NCI-H526 (cell line): ENCODE measurements at regions not wholly inside any gene's neighbourhood (a gene's known extent, or its start where the extent isn't known, plus 50 kb on each side); places are given as distances from the start of the nearest gene placed in this dataset.

Experiments used
- DNase-seq, 2 experiments: peaks; one replicate each; lab custom pipeline; 2025; lab: John Stamatoyannopoulos, UW

DNA sequence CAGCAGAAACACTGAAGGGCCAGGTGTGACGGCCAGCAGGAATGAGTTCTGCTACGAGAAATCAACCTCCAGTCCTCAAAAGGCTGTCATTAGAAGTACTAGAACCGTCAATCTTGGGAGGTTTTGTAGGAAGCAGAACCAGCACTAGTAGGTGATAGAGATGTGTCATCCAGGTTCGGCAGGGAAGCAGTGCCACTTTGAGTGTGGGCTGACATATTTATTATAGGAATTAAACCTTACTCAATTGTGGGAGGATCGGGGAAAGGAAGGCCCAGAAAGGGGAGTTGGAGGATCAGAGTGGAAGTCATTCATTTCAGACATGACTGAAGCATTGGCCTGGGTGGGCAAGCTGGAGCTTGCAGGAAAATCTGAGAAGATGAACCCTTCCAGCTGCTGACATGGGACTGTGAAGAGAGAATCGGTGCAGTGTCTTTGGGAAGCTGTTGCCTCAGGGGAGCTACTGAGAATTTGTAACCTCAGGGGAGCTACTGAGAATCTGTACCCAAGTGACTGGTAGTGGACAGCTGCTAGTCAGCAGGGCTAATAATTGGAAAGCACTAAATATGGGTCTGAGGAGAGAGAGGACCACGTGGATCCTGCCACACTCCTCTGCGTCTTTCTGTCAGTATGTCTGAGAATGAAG is 177.4 kb downstream of the SPRY1 start:
- no peak for DNase-seq

DNA sequence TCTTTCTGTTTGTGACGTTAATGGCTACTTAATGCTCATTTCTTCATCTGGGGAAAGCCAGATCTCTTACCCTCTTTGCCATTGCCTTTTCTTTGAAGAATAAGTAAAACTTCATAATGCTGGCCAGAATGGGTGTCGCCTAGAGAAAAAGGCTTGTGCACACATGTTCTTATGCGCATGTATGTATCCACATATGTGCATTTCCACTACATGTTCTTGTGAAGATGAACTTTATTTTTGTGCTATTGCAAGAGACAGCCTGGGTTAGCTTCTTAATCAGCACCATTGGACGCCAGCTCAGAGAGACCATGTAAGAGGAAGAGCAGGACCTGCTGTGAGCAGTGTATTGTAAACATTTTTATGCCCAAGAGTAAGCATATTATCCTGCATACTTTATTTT is 178.7 kb downstream of the SPRY1 start:
- no peak for DNase-seq

DNA sequence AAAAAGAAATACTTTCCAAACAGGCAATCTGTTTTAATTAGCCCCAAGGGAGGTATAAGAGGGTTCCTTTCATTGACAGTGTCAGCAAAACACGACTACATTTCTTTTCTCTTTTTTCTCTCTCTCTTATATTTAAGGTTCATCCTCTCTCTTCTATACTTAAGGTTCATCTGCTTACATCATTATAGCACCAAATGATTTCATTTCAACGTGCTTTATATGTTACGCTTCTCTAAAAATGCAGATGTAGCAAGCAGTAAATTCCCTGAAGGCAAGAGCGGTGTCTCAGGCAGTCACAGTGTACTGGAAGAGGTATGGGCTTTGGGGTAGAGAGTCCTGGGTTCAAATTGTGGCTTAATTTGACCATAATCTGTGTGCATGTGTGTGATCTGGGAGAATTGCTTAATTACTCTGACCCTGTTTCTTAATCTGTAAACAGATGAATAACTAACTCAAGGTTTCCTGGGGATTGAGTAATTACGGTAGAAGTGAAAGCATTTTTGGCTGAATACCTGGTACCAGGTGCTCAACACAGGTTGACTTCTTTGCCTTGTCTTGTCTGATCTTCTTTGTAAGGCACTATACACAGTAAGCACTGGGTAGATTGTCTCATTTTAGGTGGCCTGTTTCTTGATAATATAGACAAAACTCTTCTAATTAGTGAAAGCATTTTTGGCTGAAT is 180.8 kb downstream of the SPRY1 start:
- DNase-seq: no peak

DNA sequence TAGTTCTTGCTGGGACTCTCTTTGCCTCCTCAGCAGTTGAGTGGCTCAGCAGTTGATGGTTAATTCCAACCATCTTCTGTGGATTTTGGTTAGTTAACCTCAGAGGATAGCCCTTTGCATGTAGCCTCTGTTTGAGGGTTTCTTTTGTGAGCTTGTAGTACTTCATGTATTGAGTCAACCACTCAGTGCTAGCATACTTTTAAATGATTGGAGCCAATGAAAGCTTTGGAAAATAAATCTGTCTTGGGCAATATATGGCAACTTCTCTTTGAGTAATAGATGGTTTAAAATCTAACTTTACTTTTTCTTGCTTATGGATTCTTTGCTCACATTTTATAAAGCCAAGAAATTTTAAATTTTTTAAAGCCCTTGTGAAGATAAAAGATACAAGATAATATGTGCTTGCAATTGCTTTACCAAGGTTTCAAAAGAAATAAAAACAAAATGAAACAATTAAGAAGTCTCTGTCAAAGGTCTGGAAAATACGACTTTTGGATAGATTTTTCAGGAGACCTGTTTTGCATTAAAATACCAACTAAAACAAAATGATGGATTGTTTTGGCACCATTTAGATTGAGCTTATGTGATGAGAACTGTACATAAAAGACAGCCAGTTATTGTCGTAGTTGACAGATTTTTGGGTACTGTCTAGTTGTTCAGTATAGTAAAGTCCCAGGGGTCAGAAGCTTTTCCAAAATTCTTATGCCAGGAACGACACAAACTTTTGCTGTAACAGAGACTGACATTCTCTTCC is 181.9 kb downstream of the SPRY1 start:
- no peak for DNase-seq

DNA sequence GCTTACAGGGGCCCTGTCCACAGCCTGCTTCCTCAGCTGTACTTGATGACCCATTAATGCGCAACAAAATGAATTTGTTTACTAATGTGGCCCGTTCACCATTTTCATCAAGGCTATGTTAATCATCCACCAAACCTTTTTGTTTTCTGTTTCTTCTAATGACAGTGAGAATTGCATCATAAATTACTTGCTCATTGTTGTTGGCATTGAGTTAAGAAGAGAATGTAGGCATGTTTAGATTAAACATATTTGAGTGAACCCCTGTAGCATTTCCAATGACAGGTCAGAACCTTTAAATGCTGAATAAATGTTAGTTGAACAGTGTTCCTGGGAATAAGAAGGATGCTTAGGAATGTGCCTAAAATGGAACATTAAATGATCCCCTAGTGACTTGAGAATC is 183.4 kb downstream of the SPRY1 start:
- no peak for DNase-seq

DNA sequence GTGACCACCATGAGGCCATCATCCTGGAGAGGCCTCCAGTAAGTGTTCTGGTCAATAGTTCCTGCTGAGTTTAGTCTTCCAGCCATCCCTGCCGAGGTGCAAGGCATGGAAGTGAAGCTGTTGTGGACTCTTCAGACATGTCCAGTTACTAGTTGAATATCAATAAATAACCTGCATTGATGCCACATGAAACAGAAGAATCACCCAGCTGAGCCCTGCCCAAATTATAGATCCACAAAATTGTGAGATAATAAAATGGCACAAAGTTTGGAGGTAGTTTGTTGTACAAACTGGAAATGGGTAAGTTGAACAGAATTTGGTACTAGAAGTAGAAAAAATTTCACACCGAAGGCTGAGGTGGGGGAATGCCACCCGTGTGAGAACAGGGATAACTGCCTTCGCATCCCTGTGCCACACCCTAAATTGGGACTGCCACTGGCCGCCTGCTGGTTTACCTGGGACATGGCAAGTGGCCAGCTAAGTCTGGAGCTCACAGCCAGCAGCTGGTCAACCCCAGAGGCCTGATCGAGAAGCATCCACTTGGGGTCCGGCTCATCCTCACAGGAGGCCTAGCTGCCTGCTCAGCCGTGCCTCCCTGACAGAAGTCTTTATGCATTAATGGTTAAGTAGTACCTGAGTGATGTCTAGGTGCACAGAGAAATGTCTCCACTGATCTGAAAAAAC is 184.5 kb downstream of the SPRY1 start:
- no peak for DNase-seq

DNA sequence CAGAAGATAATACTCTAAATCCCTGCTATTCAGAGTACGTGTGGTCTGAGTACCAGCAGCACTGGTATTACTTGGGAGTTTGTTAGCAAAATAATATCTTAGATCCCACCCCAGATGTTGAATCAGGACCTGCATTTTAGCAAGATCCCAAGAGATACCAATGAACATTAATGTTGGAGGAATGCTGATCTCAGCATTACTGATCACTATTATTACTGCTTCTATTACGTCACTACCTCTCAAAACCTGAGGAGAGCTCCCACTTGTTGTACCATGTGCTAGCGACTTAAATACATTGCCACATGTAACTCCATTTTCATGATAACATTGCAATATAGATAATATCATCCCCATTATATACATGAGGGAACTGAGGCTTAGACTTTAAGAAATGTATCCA is 185.2 kb downstream of the SPRY1 start:
- no peak for DNase-seq

DNA sequence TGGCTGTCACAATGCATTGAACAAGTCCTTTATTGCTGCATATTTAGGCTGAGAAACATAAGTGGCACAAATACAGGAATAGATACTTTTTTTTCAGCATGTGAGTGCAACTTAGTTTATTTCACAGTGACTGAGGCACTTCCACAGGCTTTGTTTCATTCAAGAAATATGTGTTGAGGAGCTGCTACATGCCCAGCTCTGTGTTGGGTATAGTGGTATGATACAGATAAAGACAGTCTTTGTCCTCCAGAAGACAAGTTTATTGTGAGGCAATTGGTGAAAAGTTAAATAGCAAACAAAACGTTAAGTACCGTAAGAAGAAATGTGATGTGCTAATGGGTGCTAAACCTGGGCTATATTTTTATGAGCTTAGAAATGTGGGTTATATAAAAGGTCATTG is 186.4 kb downstream of the SPRY1 start:
- no peak for DNase-seq

DNA sequence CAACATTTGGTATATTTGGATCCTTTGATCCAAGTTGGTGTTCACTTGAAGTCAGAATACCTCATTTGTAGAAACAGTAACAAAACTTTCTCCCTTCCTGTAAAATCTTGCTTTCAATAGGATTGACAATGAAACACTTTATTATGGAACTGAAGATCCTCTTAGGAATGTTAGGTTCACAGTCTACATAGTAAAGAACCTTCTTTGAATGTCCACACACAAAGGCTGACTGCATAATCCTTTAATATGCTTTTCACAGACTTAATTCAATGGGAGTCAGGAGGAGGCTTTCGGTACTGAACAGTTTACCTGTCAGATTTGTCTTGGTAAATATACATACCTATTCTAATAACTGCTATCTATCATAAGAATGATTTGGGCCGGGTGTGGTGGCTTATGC is 188.5 kb downstream of the SPRY1 start:
- no peak for DNase-seq

DNA sequence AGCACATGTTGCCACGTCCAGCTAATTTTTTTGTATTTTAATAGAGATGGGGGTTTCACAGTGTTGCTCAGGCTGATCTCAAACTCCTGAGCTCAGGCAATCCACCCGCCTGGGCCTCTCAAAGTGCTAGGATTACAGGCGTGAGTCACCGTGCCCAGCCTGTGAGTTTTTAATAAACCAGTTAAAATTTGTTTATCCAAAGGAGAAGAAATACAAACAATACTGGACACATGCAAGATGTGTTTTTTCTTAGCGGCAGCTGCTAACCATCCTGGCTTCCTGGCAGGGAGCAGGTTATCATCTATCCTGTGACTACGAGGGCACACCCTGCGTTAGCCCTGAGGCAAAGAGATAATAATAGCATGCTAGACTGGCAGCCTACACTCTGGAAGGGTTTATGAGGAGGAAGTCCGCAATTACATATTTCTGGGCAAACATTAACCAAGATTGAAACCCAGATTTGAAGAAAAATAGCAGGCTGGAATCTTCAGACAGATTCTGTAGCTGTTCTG is 191.4 kb downstream of the SPRY1 start:
- peak; percentile 96 to 98 for DNase-seq

DNA sequence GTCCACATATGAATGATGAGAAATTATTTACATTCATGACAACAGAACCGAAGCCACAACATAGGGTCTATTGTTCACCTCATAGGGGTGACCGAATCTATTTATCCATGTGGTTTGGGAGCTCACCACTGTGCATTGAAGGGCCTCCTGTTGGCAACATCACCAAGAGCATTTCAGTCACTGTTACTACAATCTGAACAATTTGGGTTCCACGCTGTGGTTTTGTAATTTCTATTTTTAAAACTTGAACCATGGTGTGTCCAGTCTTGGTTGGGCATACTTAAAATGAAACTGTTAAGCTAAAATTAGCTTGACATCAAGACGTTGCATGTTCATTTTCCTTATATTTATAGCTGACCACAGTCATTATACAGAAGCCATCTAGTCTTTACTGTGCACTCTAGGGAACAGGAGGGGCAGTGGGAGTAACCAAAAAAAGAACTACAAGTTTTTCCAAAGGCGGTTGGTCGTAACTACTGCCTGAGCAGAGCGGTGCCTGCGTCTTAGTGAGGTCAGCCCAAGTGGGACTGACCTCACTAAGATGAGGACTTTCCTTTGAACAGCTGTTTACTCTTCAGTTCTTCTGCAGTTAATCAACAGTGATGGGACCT is 192.1 kb downstream of the SPRY1 start:
- peak; percentile 91 to 97 for DNase-seq

DNA sequence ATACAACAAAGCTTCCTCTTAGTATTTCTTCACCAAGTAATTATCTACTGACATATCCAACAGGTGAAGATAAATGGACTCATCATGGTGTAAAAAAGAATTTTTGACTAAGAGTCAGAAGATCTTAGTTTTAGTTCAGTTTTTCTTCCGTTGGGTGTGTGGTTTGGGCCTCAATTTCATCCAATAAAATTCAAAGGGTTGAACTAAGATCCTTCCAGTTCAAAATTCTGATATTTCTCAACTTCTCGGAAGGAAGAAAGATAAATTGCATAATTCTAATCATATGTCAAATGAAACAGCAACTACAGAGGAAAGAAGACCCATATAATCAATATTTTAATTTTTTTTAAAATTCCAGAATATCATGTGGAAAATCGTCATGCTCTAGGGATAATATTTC is 192.7 kb downstream of the SPRY1 start:
- DNase-seq: no peak

DNA sequence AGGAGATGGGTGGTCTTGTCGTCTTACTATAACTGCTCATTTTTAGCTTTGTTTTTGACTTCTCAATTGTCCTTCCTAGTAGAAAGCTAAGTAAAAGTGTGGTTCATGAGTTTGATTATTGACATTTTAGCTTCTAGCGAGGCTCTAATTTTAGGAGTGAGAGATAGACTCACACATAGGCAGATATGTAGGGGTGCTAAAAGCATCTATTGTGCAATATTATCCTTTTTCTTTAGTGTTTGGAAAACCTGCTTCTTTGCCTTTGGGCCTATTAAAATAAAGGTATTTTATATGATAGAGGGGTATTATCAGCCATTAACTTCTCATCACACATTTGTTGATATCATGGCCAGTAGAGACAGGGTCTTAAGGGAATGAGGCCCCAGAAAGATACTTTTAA is 195.3 kb downstream of the SPRY1 start:
- DNase-seq: no peak

DNA sequence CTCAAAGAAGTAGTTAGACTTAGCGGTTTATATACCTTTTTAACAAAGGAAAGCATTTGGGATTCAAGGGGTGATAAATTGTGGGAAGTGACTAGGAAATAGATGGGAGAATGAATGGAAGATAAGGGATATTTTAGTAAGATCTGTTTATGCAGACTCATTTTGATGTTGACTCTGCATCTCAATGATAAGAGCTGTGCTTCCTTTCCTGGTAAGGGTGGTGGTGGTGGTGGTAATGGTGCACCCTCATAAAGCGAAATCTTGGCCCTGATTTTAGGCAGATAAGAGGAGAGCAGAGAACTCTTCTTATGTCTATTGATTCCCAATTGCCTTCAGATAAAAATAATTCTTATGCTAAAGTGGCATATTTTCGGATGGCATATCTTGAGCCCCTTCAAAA is 197.1 kb downstream of the SPRY1 start:
- DNase-seq: no peak

DNA sequence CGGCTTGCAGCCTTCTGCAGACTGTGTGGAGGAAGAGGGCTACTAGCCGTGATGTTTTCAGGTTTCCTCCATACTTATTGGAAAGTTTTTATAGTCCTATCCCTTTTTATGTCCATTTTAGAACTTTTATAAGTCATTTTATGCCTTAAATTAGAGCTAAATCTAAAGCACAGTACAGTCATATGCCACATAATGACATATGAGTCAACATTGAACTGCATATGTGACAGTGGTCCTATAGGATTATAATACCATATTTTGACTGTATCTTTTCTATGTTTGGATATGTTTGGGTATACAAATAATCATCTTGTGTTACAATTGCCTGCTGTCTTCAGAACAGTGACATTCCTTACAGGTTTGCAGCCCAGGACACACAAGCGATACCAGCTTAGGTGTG is 200.2 kb downstream of the SPRY1 start:
- no peak for DNase-seq

DNA sequence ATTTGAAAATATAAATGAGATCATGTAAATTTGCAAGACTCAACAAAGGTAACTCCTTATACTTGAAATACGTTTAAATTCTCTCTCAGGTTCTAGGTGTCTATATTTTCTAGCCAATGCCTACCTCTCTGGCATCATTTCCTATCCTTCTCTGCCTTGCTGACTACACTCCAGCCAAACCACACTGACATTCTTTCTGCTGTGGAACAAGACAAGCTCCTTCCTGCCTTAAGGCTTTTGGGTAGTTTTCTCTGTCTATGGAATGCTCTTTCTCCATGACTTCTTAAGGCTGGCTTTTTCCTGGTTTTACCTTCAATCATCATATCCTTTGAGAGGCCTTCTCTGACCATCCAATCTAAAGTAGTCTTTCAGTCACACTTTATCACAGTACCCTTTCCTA is 201.0 kb downstream of the SPRY1 start:
- no peak for DNase-seq

DNA sequence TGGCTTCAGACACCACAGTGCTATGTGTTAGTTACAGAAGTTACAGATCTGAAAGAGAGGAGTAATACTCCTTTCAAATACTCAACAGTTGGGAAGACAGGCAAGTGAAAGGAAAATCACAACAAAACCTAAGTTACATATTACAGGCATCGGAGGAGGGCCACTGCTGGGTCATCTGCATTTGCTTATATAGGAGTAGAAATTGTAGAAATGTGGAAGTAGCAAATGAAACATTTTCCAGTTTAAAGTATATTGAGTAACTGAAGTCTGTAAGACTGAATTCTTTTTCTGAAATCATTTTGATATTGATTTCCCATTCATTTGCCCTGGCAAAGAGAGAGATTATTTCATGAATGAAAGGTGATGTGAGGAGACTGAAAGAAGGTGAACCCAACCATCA is 201.7 kb downstream of the SPRY1 start:
- DNase-seq: no peak

DNA sequence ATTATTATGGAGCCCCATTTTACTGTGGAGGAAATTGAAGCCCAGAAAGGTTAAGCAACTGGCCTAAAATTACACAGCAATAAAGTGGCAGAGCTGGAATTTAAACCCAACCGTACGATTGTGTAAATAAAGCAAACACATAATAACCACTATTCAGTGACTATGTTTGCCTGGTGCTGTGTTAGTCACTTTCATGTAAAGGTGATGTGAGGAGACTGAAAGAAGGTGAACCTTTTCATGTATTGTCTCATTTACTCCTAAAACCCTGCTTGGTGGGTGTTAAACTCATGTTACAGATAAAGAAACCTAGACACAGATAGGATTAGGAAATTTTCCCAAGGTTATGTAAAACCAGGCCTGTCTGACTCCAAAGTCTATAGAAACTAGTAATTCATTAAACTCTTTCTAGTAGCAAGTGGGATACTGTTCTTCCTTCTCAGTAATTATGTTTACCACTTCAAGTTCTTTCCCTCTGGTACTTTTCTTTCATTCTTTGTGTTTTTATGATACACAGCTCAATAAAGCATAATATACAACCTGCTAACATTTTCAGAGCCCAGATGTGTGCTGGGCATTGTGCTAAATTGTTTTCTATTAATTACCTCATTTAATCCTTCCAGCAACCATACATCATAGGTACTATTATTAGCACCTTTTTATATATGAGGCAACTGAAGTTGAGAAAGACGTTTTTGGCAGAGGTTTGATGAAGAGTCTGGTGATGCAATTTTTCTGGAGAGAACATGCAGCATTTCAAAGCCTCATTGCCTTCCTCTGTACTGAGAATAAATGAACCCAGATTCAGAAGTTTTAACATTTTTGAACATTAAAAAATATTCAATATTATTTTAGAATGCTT is 202.7 kb downstream of the SPRY1 start:
- DNase-seq: no peak

DNA sequence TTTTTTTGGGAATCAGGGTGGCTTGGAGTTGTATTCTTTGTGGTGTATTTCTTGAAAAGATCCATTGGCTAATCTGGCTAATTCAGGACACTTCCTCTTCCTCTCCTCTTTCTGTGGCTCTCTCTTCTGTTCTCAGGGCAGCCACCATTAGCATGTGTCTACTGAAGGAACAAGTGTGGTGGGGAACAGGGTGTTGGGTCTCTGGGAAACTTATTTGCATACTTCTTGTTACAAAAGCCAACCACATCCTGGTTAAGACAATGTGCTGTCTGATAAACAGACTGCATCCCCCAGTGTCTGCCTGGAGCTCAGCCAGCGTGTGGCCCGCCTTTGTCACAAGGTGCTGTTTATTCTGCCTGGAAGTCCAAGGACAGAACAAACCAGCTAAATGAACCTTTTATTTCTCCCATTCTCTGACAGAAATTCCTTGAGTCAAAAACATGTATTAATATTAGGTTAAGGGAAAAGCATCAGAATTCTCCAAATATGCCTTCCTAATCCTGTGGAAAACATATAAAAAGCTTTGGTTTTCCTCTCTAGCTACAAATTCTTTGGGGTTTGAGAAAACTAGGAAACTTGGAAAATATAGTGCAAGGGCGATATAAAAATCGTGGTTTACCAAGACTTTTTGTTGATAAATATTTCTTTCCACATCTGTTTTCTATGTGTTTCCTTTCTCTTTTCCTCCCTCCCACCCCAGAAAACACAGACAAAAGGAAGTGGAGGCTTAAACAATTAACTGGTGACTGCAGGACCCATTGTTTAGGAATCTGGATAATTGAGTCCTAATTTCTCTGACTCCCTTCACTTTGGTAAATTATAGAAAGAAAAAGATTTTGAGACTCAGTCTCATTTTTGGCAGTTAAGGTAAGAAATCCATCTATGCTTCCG is 203.6 kb downstream of the SPRY1 start:
- DNase-seq: peak; percentile 96
